Caco-2 (cell line): ENCODE measurements at regions not wholly inside any gene's neighbourhood (a gene's known extent, or its start where the extent isn't known, plus 50 kb on each side); places are given as distances from the start of the nearest gene placed in this dataset.

Experiments used
- BruUV-seq: library from RNA; stranded (reverse); fragments of 400-500 nt; replicated peaks from 2 replicates; lab custom pipeline; 2021; lab: Mats Ljungman, UMichigan
- CTCF ChIA-PET: fragments of 300-600 bp; sonication (Branson Sonifier 250); formaldehyde crosslinking; loops from one replicate; lab custom pipeline; 2022; ENCODE audit warnings: antibody characterized with exemption; lab: Charles Lee
- POLR2A ChIA-PET: fragments of 300-600 bp; sonication (Branson Sonifier 250); formaldehyde crosslinking; loops from one replicate; lab custom pipeline; 2022; ENCODE audit warnings: antibody characterized with exemption; lab: Charles Lee
- DNase-seq, 2 experiments: peaks; one replicate each; pipeline versions ENCODE4 v3.0.0 to v3.0.0-alpha.2; 2020 to 2022
- H3K27me3 ChIP-seq: replicated peaks from 2 replicates; pipeline ENCODE4 v1.6.0; 2011; ENCODE audit warnings: low read length; ENCODE audit not compliant: control insufficient read depth, insufficient read depth
- H3K36me3 ChIP-seq: 2 replicates; pipeline ENCODE4 v1.5.1; 2011; ENCODE audit warnings: low read length; ENCODE audit not compliant: control insufficient read depth, insufficient read depth
- H3K4me1 ChIP-seq: fragments of 250-450 bp; sonication (Bioruptor Pico); 2 replicates; pipeline ENCODE4 v1.5.1; 2020; ENCODE audit warnings: mild to moderate bottlenecking
- H3K4me3 ChIP-seq: 2 replicates; pipeline ENCODE4 v1.5.1; 2011; ENCODE audit warnings: low read depth, mild to moderate bottlenecking, control low read depth, low read length
- H3K9me3 ChIP-seq: fragments of 250-450 bp; sonication (Bioruptor Pico); 2 replicates; pipeline ENCODE4 v1.5.1; 2020; ENCODE audit warnings: mild to moderate bottlenecking, moderate library complexity
- H3K27ac Mint-ChIP-seq: one replicate; pipeline ENCODE4 v1.8.0; 2022; ENCODE audit warnings: mixed read lengths; ENCODE audit not compliant: unreplicated experiment
- H3K27me3 Mint-ChIP-seq: one replicate; pipeline ENCODE4 v1.8.0; 2022; ENCODE audit warnings: mixed read lengths; ENCODE audit not compliant: insufficient read depth, unreplicated experiment
- H3K36me3 Mint-ChIP-seq: one replicate; pipeline ENCODE4 v1.8.0; 2022; ENCODE audit warnings: mild to moderate bottlenecking, mixed read lengths; ENCODE audit not compliant: insufficient read depth, unreplicated experiment
- H3K4me1 Mint-ChIP-seq: one replicate; pipeline ENCODE4 v1.8.0; 2022; ENCODE audit warnings: low read depth, mixed read lengths; ENCODE audit not compliant: unreplicated experiment
- H3K4me3 Mint-ChIP-seq: one replicate; pipeline ENCODE4 v1.8.0; 2022; ENCODE audit warnings: mild to moderate bottlenecking, moderate library complexity, mixed read lengths; ENCODE audit not compliant: unreplicated experiment
- H3K9me3 Mint-ChIP-seq: one replicate; pipeline ENCODE4 v1.8.0; 2022; ENCODE audit warnings: mixed read lengths; ENCODE audit not compliant: unreplicated experiment
- intact Hi-C: fragments of 100-400 bp; cut with micrococcal nuclease; formaldehyde crosslinking; loops from one replicate; pipeline ENCODE4 v1.10.0; 2022; ENCODE audit not compliant: unreplicated experiment
- TF ChIP-seq, protein P1 (sequence below), 2 experiments: fragments of 200-600 bp in 1 of 2; IDR thresholded peaks; 1 replicate in 1 of 2; 2 replicates in 1 of 2; pipeline versions ENCODE4 v1.5.1 to v1.8.0; 2011 to 2022; ENCODE audit warnings: antibody characterized with exemption in 1 of 2, control low read depth in 1 of 2, inconsistent platforms in 1 of 2, low read depth in 1 of 2, low read length in 1 of 2, mild to moderate bottlenecking in 1 of 2, moderate library complexity in 1 of 2; ENCODE audit not compliant: insufficient read depth in 1 of 2, severe bottlenecking in 1 of 2, unreplicated experiment in 1 of 2

DNA sequence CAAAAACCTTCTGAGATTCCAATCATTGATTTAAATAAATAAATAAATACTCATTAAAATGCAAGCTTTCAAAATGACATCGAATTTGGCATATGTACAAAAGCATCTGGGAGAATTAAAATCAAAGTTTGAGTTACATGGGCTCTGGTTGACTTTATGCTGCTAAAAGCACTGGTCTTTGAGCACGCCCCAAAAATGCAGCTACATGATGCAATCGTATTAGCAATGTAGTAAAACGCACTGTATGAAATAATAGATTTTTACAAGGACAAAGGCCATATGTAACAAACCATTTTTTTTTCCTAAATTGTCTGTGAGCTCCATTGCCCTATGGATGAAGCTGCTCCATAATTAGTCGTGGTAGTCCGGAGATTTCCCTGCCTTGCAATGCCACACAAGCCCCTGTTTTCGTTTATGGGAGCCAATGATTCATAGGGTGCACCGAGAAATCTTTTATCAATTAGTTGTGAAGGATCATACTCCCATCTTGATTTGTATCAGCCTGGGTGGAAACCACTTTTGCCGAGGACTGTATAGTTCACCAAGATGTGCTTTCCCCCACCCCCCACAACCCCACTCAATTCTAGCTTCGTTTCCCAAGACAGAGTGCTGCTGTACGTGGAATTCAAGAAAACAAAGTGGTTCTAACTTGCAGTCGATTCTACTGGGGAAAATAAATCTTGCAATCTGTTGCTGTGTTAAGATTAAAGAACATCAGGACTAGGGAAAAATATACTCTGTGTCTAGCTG, 268.4 kb downstream of the IRS1 start:
- ChIA-PET POLR2A (no interaction called here), CTCF (no interaction called here)
- TF ChIP-seq, protein P1, sequence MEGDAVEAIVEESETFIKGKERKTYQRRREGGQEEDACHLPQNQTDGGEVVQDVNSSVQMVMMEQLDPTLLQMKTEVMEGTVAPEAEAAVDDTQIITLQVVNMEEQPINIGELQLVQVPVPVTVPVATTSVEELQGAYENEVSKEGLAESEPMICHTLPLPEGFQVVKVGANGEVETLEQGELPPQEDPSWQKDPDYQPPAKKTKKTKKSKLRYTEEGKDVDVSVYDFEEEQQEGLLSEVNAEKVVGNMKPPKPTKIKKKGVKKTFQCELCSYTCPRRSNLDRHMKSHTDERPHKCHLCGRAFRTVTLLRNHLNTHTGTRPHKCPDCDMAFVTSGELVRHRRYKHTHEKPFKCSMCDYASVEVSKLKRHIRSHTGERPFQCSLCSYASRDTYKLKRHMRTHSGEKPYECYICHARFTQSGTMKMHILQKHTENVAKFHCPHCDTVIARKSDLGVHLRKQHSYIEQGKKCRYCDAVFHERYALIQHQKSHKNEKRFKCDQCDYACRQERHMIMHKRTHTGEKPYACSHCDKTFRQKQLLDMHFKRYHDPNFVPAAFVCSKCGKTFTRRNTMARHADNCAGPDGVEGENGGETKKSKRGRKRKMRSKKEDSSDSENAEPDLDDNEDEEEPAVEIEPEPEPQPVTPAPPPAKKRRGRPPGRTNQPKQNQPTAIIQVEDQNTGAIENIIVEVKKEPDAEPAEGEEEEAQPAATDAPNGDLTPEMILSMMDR (IDR thresholded peaks at IDR 0.05; ENCODE audit: insufficient read depth in 1 of 2, low read depth in 1 of 2, low read length in 1 of 2, severe bottlenecking in 1 of 2, unreplicated experiment in 1 of 2) = no peak
- no TSS peak for BruUV-seq
- Mint-ChIP-seq H3K4me3 (no peak overlapping the region), H3K27me3 (no peaks in the 10 kb centered on the region), H3K27ac (no peak overlapping the region), H3K4me1 (no peaks in the 10 kb centered on the region), H3K36me3 (no peaks in the 10 kb centered on the region), H3K9me3 (no peaks in the 10 kb centered on the region)
- DNase-seq = no peak
- Histone ChIP-seq H3K27me3 (no peaks in the 10 kb centered on the region), H3K36me3 (no peaks in the 10 kb centered on the region), H3K9me3 (no peaks in the 10 kb centered on the region), H3K4me3 (no peak overlapping the region), H3K4me1 (no peaks in the 10 kb centered on the region)
- intact Hi-C loops = no loop called here

DNA sequence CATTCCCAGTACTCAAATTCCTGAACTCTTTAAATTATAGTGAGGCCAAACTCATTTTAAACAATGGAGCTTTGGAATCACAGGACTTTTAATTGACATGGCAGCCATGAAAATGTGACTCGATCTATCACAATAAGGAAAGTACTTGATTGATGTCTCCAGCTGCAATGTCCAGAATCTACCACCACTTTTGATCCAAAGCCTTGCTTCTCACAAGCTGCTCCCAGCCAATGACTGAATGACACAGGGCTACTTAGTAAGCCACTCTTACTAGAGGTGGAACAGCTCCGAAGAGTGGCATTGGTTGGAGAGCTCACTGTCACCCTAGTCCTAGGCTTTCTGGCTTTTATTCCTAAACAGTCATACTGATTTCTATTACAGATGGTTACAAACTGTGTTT, 270.1 kb downstream of the IRS1 start:
- intact Hi-C loops = no loop called here
- H3K27me3 ChIP-seq = no peaks in the 10 kb centered on the region
- Mint-ChIP-seq H3K4me3 (no peak overlapping the region), H3K36me3 (no peaks in the 10 kb centered on the region), H3K27ac (no peak overlapping the region), H3K27me3 (no peaks in the 10 kb centered on the region), H3K9me3 (peaks cover 5% of the 10 kb centered on the region), H3K4me1 (no peaks in the 10 kb centered on the region)
- H3K4me1 ChIP-seq = no peaks in the 10 kb centered on the region
- TF ChIP-seq, protein P1 (IDR thresholded peaks at IDR 0.05; ENCODE audit: insufficient read depth in 1 of 2, low read depth in 1 of 2, low read length in 1 of 2, severe bottlenecking in 1 of 2, unreplicated experiment in 1 of 2) = no peak
- H3K36me3 ChIP-seq = no peaks in the 10 kb centered on the region
- no TSS peak for BruUV-seq
- DNase-seq = no peak
- ChIA-PET POLR2A (no interaction called here), CTCF (no interaction called here)
- H3K4me3 ChIP-seq = no peak overlapping the region
- H3K9me3 ChIP-seq = no peaks in the 10 kb centered on the region

DNA sequence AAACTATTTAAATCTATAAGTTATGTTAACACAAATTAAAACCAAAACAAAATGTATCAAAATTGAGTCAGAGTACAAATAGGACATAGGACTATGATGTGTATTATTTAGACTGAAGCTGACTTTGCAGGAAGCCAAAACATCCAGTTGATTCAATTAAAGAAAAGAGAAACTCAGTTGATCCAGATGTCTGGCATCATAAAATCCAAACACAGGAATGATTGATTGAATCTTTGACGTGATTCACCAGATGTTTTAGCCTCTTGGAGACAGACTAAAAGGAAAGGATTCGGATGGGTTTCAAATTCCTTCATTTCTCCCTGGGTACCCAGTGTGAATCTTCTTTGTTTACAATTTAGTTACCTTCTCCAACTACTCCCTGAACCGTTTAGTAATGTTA, 272.9 kb downstream of the IRS1 start:
- no peaks in the 10 kb centered on the region for H3K27me3 Mint-ChIP-seq
- intact Hi-C loops = no loop called here
- H3K36me3 Mint-ChIP-seq = no peaks in the 10 kb centered on the region
- no peaks in the 10 kb centered on the region for H3K9me3 ChIP-seq
- H3K27ac Mint-ChIP-seq = no peak overlapping the region
- H3K4me3 Mint-ChIP-seq = no peak overlapping the region
- DNase-seq = no peak
- peaks cover 22% of the 10 kb centered on the region for H3K9me3 Mint-ChIP-seq
- no peaks in the 10 kb centered on the region for H3K36me3 ChIP-seq
- no peaks in the 10 kb centered on the region for H3K4me1 ChIP-seq
- no TSS peak for BruUV-seq
- ChIA-PET POLR2A (no interaction called here), CTCF (no interaction called here)
- H3K27me3 ChIP-seq = no peaks in the 10 kb centered on the region
- H3K4me1 Mint-ChIP-seq = no peaks in the 10 kb centered on the region
- TF ChIP-seq, protein P1 (IDR thresholded peaks at IDR 0.05; ENCODE audit: insufficient read depth in 1 of 2, low read depth in 1 of 2, low read length in 1 of 2, severe bottlenecking in 1 of 2, unreplicated experiment in 1 of 2) = no peak
- H3K4me3 ChIP-seq = no peak overlapping the region
